ENCODE measurements at regions not wholly inside any gene's neighbourhood (a gene's known extent, or its start where the extent isn't known, plus 50 kb on each side); places are given as distances from the start of the nearest gene placed in this dataset.

- intact Hi-C loops (cut with DNase I), result no loop called here
- DNase-seq, result no peak
- no peak for TF ChIP-seq POLR2AphosphoS5 (IDR thresholded peaks at IDR 0.05)
- no peak for TF ChIP-seq EP300 (IDR thresholded peaks at IDR 0.05)
- TF ChIP-seq CTCF (IDR thresholded peaks at IDR 0.05), result no peak
- no peak for TF ChIP-seq POLR2A (IDR thresholded peaks at IDR 0.05)
- Histone ChIP-seq H3K36me3 (no peaks in the 10 kb centered on the region), H3K27ac (no peak overlapping the region), H3K9me3 (no peaks in the 10 kb centered on the region), H3K4me3 (no peak overlapping the region), H3K4me1 (no peaks in the 10 kb centered on the region), H3K27me3 (peaks cover 0 to 3% (median 0%) of the 10 kb centered on the region in 3 donors)
- 66 to 74% methylated on average over 4 of the region's 4 CpGs for WGBS, 2 donors
Observed at GRCh38 chr7:68756986-68757495, 841.2 kb upstream of the AUTS2 start.

- DNase-seq, result no peak
- peaks cover 0 to 3% (median 0%) of the 10 kb centered on the region in 4 donors for H3K9me3 ChIP-seq
- H3K4me1 ChIP-seq, result no peaks in the 10 kb centered on the region
- no peaks in the 10 kb centered on the region for H3K27me3 ChIP-seq
- 80 to 89% methylated on average over 3 of the region's 3 CpGs for WGBS, 2 donors
- intact Hi-C loops (cut with DNase I), result no loop called here
- H3K4me3 ChIP-seq, result no peak overlapping the region
- H3K36me3 ChIP-seq, result no peaks in the 10 kb centered on the region
- no peak for TF ChIP-seq POLR2AphosphoS5 (IDR thresholded peaks at IDR 0.05)
- TF ChIP-seq EP300 (IDR thresholded peaks at IDR 0.05), result no peak
- TF ChIP-seq CTCF (IDR thresholded peaks at IDR 0.05), result no peak
- TF ChIP-seq POLR2A (IDR thresholded peaks at IDR 0.05), result no peak
- no peak overlapping the region for H3K27ac ChIP-seq
Observed at GRCh38 chr7:68760556-68760955, 837.7 kb upstream of the AUTS2 start.

GRCh38 chr7:68767462-68767861 lies 830.8 kb upstream of the AUTS2 start:
- Histone ChIP-seq H3K9me3 (peaks cover 0 to 3% (median 0%) of the 10 kb centered on the region in 4 donors), H3K36me3 (no peaks in the 10 kb centered on the region), H3K27me3 (no peaks in the 10 kb centered on the region), H3K4me3 (no peak overlapping the region), H3K27ac (no peak overlapping the region), H3K4me1 (peaks cover 0 to 10% (median 5%) of the 10 kb centered on the region in 4 donors)
- TF ChIP-seq CTCF (IDR thresholded peaks at IDR 0.05), result no peak
- no peak for TF ChIP-seq EP300 (IDR thresholded peaks at IDR 0.05)
- no peak for TF ChIP-seq POLR2AphosphoS5 (IDR thresholded peaks at IDR 0.05)
- TF ChIP-seq POLR2A (IDR thresholded peaks at IDR 0.05), result no peak
- no peak for DNase-seq
- intact Hi-C loops (cut with DNase I), result no loop called here
- 76 to 77% methylated on average over 4 of the region's 4 CpGs for WGBS, 2 donors

- Histone ChIP-seq H3K36me3 (no peaks in the 10 kb centered on the region), H3K9me3 (no peaks in the 10 kb centered on the region), H3K27ac (no peak overlapping the region), H3K4me3 (no peak overlapping the region), H3K27me3 (no peaks in the 10 kb centered on the region), H3K4me1 (peaks cover 0 to 10% (median 5%) of the 10 kb centered on the region in 4 donors)
- WGBS, 2 donors, result 46 to 69% methylated on average over 6 of the region's 6 CpGs
- intact Hi-C loops (cut with DNase I), result no loop called here
- TF ChIP-seq POLR2AphosphoS5 (IDR thresholded peaks at IDR 0.05) (peak in 2 of 4 donors; percentile 70 to 75), CTCF (IDR thresholded peaks at IDR 0.05) (no peak), EP300 (IDR thresholded peaks at IDR 0.05) (no peak), POLR2A (IDR thresholded peaks at IDR 0.05) (no peak)
- no peak for DNase-seq
Observed at GRCh38 chr7:68770649-68771048, 827.6 kb upstream of the AUTS2 start.

GRCh38 chr7:68776326-68776725 lies 821.9 kb upstream of the AUTS2 start:
- TF ChIP-seq CTCF (IDR thresholded peaks at IDR 0.05), result no peak
- no peak for TF ChIP-seq POLR2AphosphoS5 (IDR thresholded peaks at IDR 0.05)
- TF ChIP-seq EP300 (IDR thresholded peaks at IDR 0.05), result no peak
- TF ChIP-seq POLR2A (IDR thresholded peaks at IDR 0.05), result no peak
- Histone ChIP-seq H3K27me3 (no peaks in the 10 kb centered on the region), H3K27ac (no peak overlapping the region), H3K9me3 (peaks cover 0 to 2% (median 0%) of the 10 kb centered on the region in 4 donors), H3K36me3 (no peaks in the 10 kb centered on the region), H3K4me3 (no peak overlapping the region), H3K4me1 (no peaks in the 10 kb centered on the region)
- WGBS, 2 donors, result 41 to 52% methylated on average over 3 of the region's 3 CpGs
- no peak for DNase-seq
- intact Hi-C loops (cut with DNase I), result no loop called here
